Loucy (cell line): ENCODE measurements at regions not wholly inside any gene's neighbourhood (a gene's known extent, or its start where the extent isn't known, plus 50 kb on each side); places are given as distances from the start of the nearest gene placed in this dataset.

ENCODE experiments used
- H2AFZ ChIP-seq: fragments of 200-600 bp; sonication (generic); 2 replicates; pipeline ENCODE4 v1.6.0; 2016; ENCODE audit warnings: antibody characterized with exemption, mild to moderate bottlenecking, low read length, moderate library complexity
- H3F3A ChIP-seq: fragments of 200-600 bp; 2 replicates; pipeline ENCODE4 v1.6.0; 2016; ENCODE audit warnings: antibody characterized with exemption, low read depth, mild to moderate bottlenecking
- H3K27me3 ChIP-seq: fragments of 200-600 bp; sonication (generic); 2 replicates; pipeline ENCODE4 v1.6.1; 2014; ENCODE audit warnings: low read length, mild to moderate bottlenecking; ENCODE audit not compliant: insufficient read depth, poor library complexity, severe bottlenecking
- H3K36me3 ChIP-seq: fragments of 200-600 bp; sonication (generic); 2 replicates; pipeline ENCODE4 v1.6.1; 2016; ENCODE audit warnings: low read length; ENCODE audit not compliant: insufficient read depth
- H3K4me1 ChIP-seq: fragments of 200-600 bp; sonication (generic); 2 replicates; pipeline ENCODE4 v1.5.1; 2014; ENCODE audit warnings: low read length, mild to moderate bottlenecking; ENCODE audit not compliant: insufficient read depth, poor library complexity, severe bottlenecking
- H3K4me2 ChIP-seq: fragments of 200-600 bp; sonication (generic); 2 replicates; pipeline ENCODE4 v1.6.0; 2014; ENCODE audit warnings: antibody characterized with exemption, low read length, low read depth, mild to moderate bottlenecking; ENCODE audit not compliant: poor library complexity, severe bottlenecking
- H3K4me3 ChIP-seq: fragments of 200-600 bp; sonication (generic); 2 replicates; pipeline ENCODE4 v1.5.1; 2014; ENCODE audit warnings: low read length, mild to moderate bottlenecking, mixed read lengths; ENCODE audit not compliant: poor library complexity, severe bottlenecking
- H3K79me2 ChIP-seq: fragments of 200-600 bp; sonication (generic); 2 replicates; pipeline ENCODE4 v1.6.1; 2014; ENCODE audit warnings: low read length; ENCODE audit not compliant: insufficient read depth
- H3K9ac ChIP-seq: fragments of 200-600 bp; sonication (generic); 2 replicates; pipeline ENCODE4 v1.6.0; 2014; ENCODE audit warnings: mild to moderate bottlenecking, low read depth, low read length, moderate library complexity; ENCODE audit not compliant: poor library complexity, severe bottlenecking
- H3K9me2 ChIP-seq: fragments of 200-600 bp; sonication (generic); replicated peaks from 2 replicates; pipeline ENCODE4 v1.6.1; 2016; ENCODE audit warnings: low read depth, low read length, mixed read lengths
- H3K9me3 ChIP-seq: fragments of 200-600 bp; sonication (generic); 2 replicates; pipeline ENCODE4 v1.6.1; 2014; ENCODE audit warnings: mild to moderate bottlenecking, antibody characterized with exemption, low read length, low read depth; ENCODE audit not compliant: insufficient read depth
- H4K20me1 ChIP-seq: fragments of 200-600 bp; sonication (generic); 2 replicates; pipeline ENCODE4 v1.6.0; 2014; ENCODE audit warnings: antibody characterized with exemption, low read length, mild to moderate bottlenecking; ENCODE audit not compliant: insufficient read depth, poor library complexity, severe bottlenecking
- CTCF ChIP-seq: fragments of 200-600 bp; sonication (generic); conservative IDR thresholded peaks from 2 replicates; pipeline ENCODE4 v1.5.1; 2014; ENCODE audit warnings: mild to moderate bottlenecking, antibody characterized with exemption, low read length
- EZH2phosphoT487 ChIP-seq: fragments of 200-600 bp; IDR thresholded peaks from 2 replicates; pipeline ENCODE4 v1.6.1; 2018; ENCODE audit warnings: antibody characterized with exemption, mild to moderate bottlenecking, moderate library complexity, borderline replicate concordance

GRCh38 chr3:72342450-72342849 lies 505.8 kb downstream of the SHQ1 start:
- Histone ChIP-seq H3K36me3 (no peaks in the 10 kb centered on the region), H3K9me3 (no peaks in the 10 kb centered on the region), H3K9me2 (no peaks in the 10 kb centered on the region), H3F3A (peaks cover 25% of the 10 kb centered on the region), H3K4me3 (no peak overlapping the region), H3K4me1 (peaks cover 56% of the 10 kb centered on the region), H3K27me3 (no peaks in the 10 kb centered on the region), H2AFZ (no peak overlapping the region), H3K79me2 (no peaks in the 10 kb centered on the region), H3K9ac (peak overlapping the region; percentile 34), H4K20me1 (no peaks in the 10 kb centered on the region), H3K4me2 (peak overlapping the region; percentile 15)
- TF ChIP-seq CTCF: no peak
- TF ChIP-seq EZH2phosphoT487: no peak

- no peaks in the 10 kb centered on the region for H3K36me3 ChIP-seq
- H3K9me3 ChIP-seq: no peaks in the 10 kb centered on the region
- H3K9ac ChIP-seq: peak overlapping the region; percentile 34
Measured at GRCh38 chr3:72341920-72342319, 506.3 kb downstream of the SHQ1 start.

GRCh38 chr3:72341380-72341770 lies 506.9 kb downstream of the SHQ1 start:
- no peak overlapping the region for H3K4me3 ChIP-seq
- peaks cover 16% of the 10 kb centered on the region; the same call in 1 of the 2 replicates for H3F3A ChIP-seq
- H3K9me2 ChIP-seq: no peaks in the 10 kb centered on the region
- H3K27me3 ChIP-seq: no peaks in the 10 kb centered on the region
- TF ChIP-seq CTCF: no peak
- no peaks in the 10 kb centered on the region for H3K36me3 ChIP-seq
- peaks cover 46% of the 10 kb centered on the region for H3K4me1 ChIP-seq
- no peaks in the 10 kb centered on the region for H3K79me2 ChIP-seq
- H3K4me2 ChIP-seq: no peak overlapping the region
- H2AFZ ChIP-seq: no peak overlapping the region
- H3K9me3 ChIP-seq: no peaks in the 10 kb centered on the region
- no peak overlapping the region for H3K9ac ChIP-seq
- no peaks in the 10 kb centered on the region for H4K20me1 ChIP-seq

More at GRCh38 chr3:72341920-72342319, 506.3 kb downstream of the SHQ1 start:
- H3K4me2 ChIP-seq: no peak overlapping the region
- peaks cover 51% of the 10 kb centered on the region for H3K4me1 ChIP-seq
- TF ChIP-seq EZH2phosphoT487: no peak
- TF ChIP-seq CTCF: no peak
- peaks cover 20% of the 10 kb centered on the region for H3F3A ChIP-seq
- no peaks in the 10 kb centered on the region for H3K79me2 ChIP-seq
- no peaks in the 10 kb centered on the region for H3K9me2 ChIP-seq
- no peak overlapping the region for H2AFZ ChIP-seq
- H3K27me3 ChIP-seq: no peaks in the 10 kb centered on the region
- H4K20me1 ChIP-seq: no peaks in the 10 kb centered on the region
- no peak overlapping the region for H3K4me3 ChIP-seq
